H1 (cell line): ENCODE measurements at regions not wholly inside any gene's neighbourhood (a gene's known extent, or its start where the extent isn't known, plus 50 kb on each side); places are given as distances from the start of the nearest gene placed in this dataset.

Experiments used
- CTCF ChIA-PET: fragments of 300-600 bp; sonication (Branson Sonifier 250); formaldehyde crosslinking; loops from one replicate; lab custom pipeline; 2021; ENCODE audit not compliant: partially characterized antibody; lab: Charles Lee
- POLR2A ChIA-PET: fragments of 300-600 bp; sonication (Branson Sonifier 250); formaldehyde crosslinking; loops from one replicate; lab custom pipeline; 2021; ENCODE audit warnings: inconsistent platforms; ENCODE audit not compliant: partially characterized antibody; lab: Charles Lee
- DNase-seq, 2 experiments: peaks; one replicate each; pipeline versions ENCODE4 v3.0.0 to v3.0.0-alpha.2; 2010 to 2022; ENCODE audit warnings: low spot score in 2 of 2, low read depth in 1 of 2, mixed read lengths in 1 of 2
- FAIRE-seq: peaks from 2 replicates; lab custom pipeline; 2011; peaks lifted over from hg19 to GRCh38; lab: Jason Lieb, UNC
- H2AFZ ChIP-seq: 2 replicates; pipeline ENCODE4 v1.8.1; 2012; ENCODE audit warnings: low read length, inconsistent platforms
- H2AK5ac ChIP-seq: 2 replicates; pipeline ENCODE4 v1.6.1; 2013; ENCODE audit warnings: low read depth, low read length
- H2BK120ac ChIP-seq: replicated peaks from 2 replicates; pipeline ENCODE3; 2013; ENCODE audit warnings: low read depth, low read length, inconsistent platforms
- H2BK12ac ChIP-seq: 2 replicates; pipeline ENCODE4 v1.6.1; 2013; ENCODE audit warnings: low read depth, low read length
- H2BK15ac ChIP-seq: 2 replicates; pipeline ENCODE4 v1.6.1; 2013; ENCODE audit warnings: low read length
- H2BK20ac ChIP-seq: 2 replicates; pipeline ENCODE4 v1.6.1; 2013; ENCODE audit warnings: low read length
- H2BK5ac ChIP-seq: 2 replicates; pipeline ENCODE4 v1.6.1; 2013; ENCODE audit warnings: low read depth, low read length
- H3K14ac ChIP-seq: 2 replicates; pipeline ENCODE4 v1.6.1; 2013; ENCODE audit warnings: inconsistent platforms; ENCODE audit not compliant: insufficient read length
- H3K18ac ChIP-seq: 2 replicates; pipeline ENCODE4 v1.6.1; 2013; ENCODE audit warnings: low read length; ENCODE audit errors: extremely low read depth
- H3K23ac ChIP-seq: 2 replicates; pipeline ENCODE4 v1.6.1; 2013; ENCODE audit warnings: inconsistent platforms; ENCODE audit not compliant: insufficient read length
- H3K23me2 ChIP-seq: 2 replicates; pipeline ENCODE4 v1.6.1; 2013; ENCODE audit warnings: low read depth, low read length
- H3K27ac ChIP-seq: 2 replicates; pipeline ENCODE4 v1.6.1; 2011; ENCODE audit warnings: low read depth, low read length, inconsistent platforms
- H3K27me3 ChIP-seq, 4 experiments: replicated peaks in 1 of 4; 1 replicate in 1 of 4; 2 replicates in 3 of 4; pipeline versions ENCODE4 v1.6.1 to v1.8.1; 2011 to 2013; ENCODE audit warnings: low read length in 3 of 4, mild to moderate bottlenecking in 3 of 4, inconsistent platforms in 2 of 4, mixed read lengths in 2 of 4, moderate library complexity in 1 of 4; ENCODE audit not compliant: control insufficient read depth in 3 of 4, insufficient read depth in 3 of 4; ENCODE audit errors: extremely low read depth in 1 of 4
- H3K36me3 ChIP-seq, 4 experiments: 2 replicates each; pipeline versions ENCODE4 v1.6.1 to v1.8.1; 2011 to 2013; ENCODE audit warnings: mild to moderate bottlenecking in 4 of 4, low read length in 3 of 4, moderate library complexity in 2 of 4, control low read depth in 1 of 4, inconsistent platforms in 1 of 4; ENCODE audit not compliant: insufficient read depth in 4 of 4, control insufficient read depth in 2 of 4
- H3K4ac ChIP-seq: replicated peaks from 2 replicates; pipeline ENCODE3; 2013; ENCODE audit warnings: low read length, low read depth, mixed read lengths, inconsistent platforms; ENCODE audit not compliant: insufficient read length
- H3K4me1 ChIP-seq, 4 experiments: replicated peaks in 1 of 4; 1 replicate in 1 of 4; 2 replicates in 3 of 4; pipeline versions ENCODE4 v1.6.1 to v1.8.1; 2011 to 2013; ENCODE audit warnings: low read length in 3 of 4, inconsistent platforms in 2 of 4, mixed read lengths in 1 of 4; ENCODE audit not compliant: insufficient read depth in 4 of 4, control insufficient read depth in 3 of 4
- H3K4me2 ChIP-seq, 2 experiments: 2 replicates each; pipeline versions ENCODE4 v1.6.1 to v1.8.1; 2011 to 2013; ENCODE audit warnings: low read depth in 2 of 2, low read length in 2 of 2, control low read depth in 1 of 2, inconsistent platforms in 1 of 2, mild to moderate bottlenecking in 1 of 2; ENCODE audit not compliant: insufficient read depth in 1 of 2
- H3K4me3 ChIP-seq, 4 experiments: fragments of 200-600, 300-600 bp in 1 of 4; sonication (generic), shearing (Covaris generic), sonication (Bioruptor Twin) in 1 of 4; 2 replicates each; pipeline versions ENCODE4 v1.5.1 to v1.8.1; 2011 to 2016; ENCODE audit warnings: low read length in 4 of 4, low read depth in 3 of 4, control low read depth in 2 of 4, inconsistent platforms in 2 of 4, mild to moderate bottlenecking in 2 of 4, mixed read lengths in 1 of 4, moderate library complexity in 1 of 4; ENCODE audit not compliant: insufficient read depth in 2 of 4; ENCODE audit errors: extremely low read depth in 1 of 4
- H3K56ac ChIP-seq: replicated peaks from 2 replicates; pipeline ENCODE3; 2013; ENCODE audit warnings: low read depth, mild to moderate bottlenecking, mixed read lengths, low read length, inconsistent platforms; ENCODE audit not compliant: insufficient read length
- H3K79me1 ChIP-seq: 2 replicates; pipeline ENCODE4 v1.6.1; 2013; ENCODE audit warnings: low read depth, low read length, control low read depth
- H3K79me2 ChIP-seq, 2 experiments: 2 replicates each; pipeline versions ENCODE4 v1.6.1 to v1.8.1; 2012 to 2013; ENCODE audit warnings: low read length in 2 of 2, mild to moderate bottlenecking in 2 of 2, inconsistent platforms in 1 of 2; ENCODE audit not compliant: insufficient read depth in 2 of 2, control insufficient read depth in 1 of 2
- H3K9ac ChIP-seq, 4 experiments: replicated peaks in 1 of 4; 1 replicate in 1 of 4; 2 replicates in 3 of 4; pipeline versions ENCODE4 v1.6.1 to v1.8.1; 2011 to 2013; ENCODE audit warnings: low read depth in 3 of 4, low read length in 3 of 4, control low read depth in 2 of 4, mild to moderate bottlenecking in 2 of 4, moderate library complexity in 2 of 4, inconsistent platforms in 1 of 4; ENCODE audit errors: extremely low read depth in 1 of 4
- H3K9me3 ChIP-seq, 2 experiments: 2 replicates each; pipeline versions ENCODE4 v1.6.1 to v1.8.1; 2012 to 2013; ENCODE audit warnings: mild to moderate bottlenecking in 2 of 2, moderate library complexity in 2 of 2, control low read depth in 1 of 2, inconsistent platforms in 1 of 2, low read depth in 1 of 2, low read length in 1 of 2, mixed read lengths in 1 of 2; ENCODE audit not compliant: insufficient read depth in 2 of 2
- H4K20me1 ChIP-seq, 2 experiments: replicated peaks in 1 of 2; 2 replicates each; pipeline versions ENCODE3 to v1.8.1; 2011 to 2013; ENCODE audit warnings: inconsistent platforms in 2 of 2, low read length in 2 of 2, mild to moderate bottlenecking in 1 of 2; ENCODE audit not compliant: insufficient read depth in 2 of 2, control insufficient read depth in 1 of 2
- H4K5ac ChIP-seq: 2 replicates; pipeline ENCODE4 v1.6.1; 2013; ENCODE audit warnings: low read length, low read depth, mixed read lengths, inconsistent platforms; ENCODE audit not compliant: insufficient read length
- H4K8ac ChIP-seq: 2 replicates; pipeline ENCODE4 v1.8.0; 2013; ENCODE audit warnings: mild to moderate bottlenecking, moderate library complexity, low read length, inconsistent platforms; ENCODE audit not compliant: insufficient read depth; ENCODE audit errors: extremely low read depth
- H4K91ac ChIP-seq: replicated peaks from 2 replicates; pipeline ENCODE3; 2013; ENCODE audit warnings: low read length, mixed read lengths, inconsistent platforms; ENCODE audit not compliant: insufficient read length
- BACH1 ChIP-seq: IDR thresholded peaks from 2 replicates; pipeline ENCODE4 v1.6.1; 2012; ENCODE audit warnings: low read length, improper control_type of control experiment
- BRCA1 ChIP-seq: IDR thresholded peaks from 2 replicates; pipeline ENCODE4 v1.6.1; 2012; ENCODE audit warnings: low read depth, low read length, improper control_type of control experiment
- CHD2 ChIP-seq: IDR thresholded peaks from 2 replicates; pipeline ENCODE4 v1.6.1; 2012; ENCODE audit warnings: low read length, improper control_type of control experiment
- EGR1 ChIP-seq: IDR thresholded peaks from 2 replicates; pipeline ENCODE4 v1.6.1; 2011; ENCODE audit warnings: low read depth, low read length, borderline replicate concordance
- GABPA ChIP-seq: IDR thresholded peaks from 2 replicates; pipeline ENCODE4 v1.6.1; 2011; ENCODE audit warnings: mild to moderate bottlenecking, low read length, moderate library complexity, borderline replicate concordance; ENCODE audit not compliant: insufficient read depth
- GTF2F1 ChIP-seq: IDR thresholded peaks from 2 replicates; pipeline ENCODE4 v1.6.1; 2012; ENCODE audit warnings: low read depth, low read length, improper control_type of control experiment, borderline replicate concordance
- NRF1 ChIP-seq: IDR thresholded peaks from 2 replicates; pipeline ENCODE4 v1.6.1; 2011; ENCODE audit warnings: mild to moderate bottlenecking, low read depth, low read length, improper control_type of control experiment
- POLR2AphosphoS5 ChIP-seq: IDR thresholded peaks from 2 replicates; pipeline ENCODE4 v1.6.1; 2011; ENCODE audit warnings: low read depth, low read length
- RBBP5 ChIP-seq: IDR thresholded peaks from 2 replicates; pipeline ENCODE4 v1.7.1; 2012; ENCODE audit warnings: low read depth, mild to moderate bottlenecking, inconsistent platforms, low read length, moderate library complexity, borderline replicate concordance
- SAP30 ChIP-seq: fragments of 300-600 bp; sonication (generic); IDR thresholded peaks from 2 replicates; pipeline ENCODE4 v1.7.1; 2012; ENCODE audit warnings: low read length, moderate library complexity, mild to moderate bottlenecking, inconsistent platforms; ENCODE audit not compliant: insufficient read depth, insufficient replicate concordance
- SIRT6 ChIP-seq: IDR thresholded peaks from one replicate; pipeline ENCODE4 v1.7.1; 2012; ENCODE audit warnings: low read length, inconsistent platforms
- SP1 ChIP-seq: IDR thresholded peaks from 2 replicates; pipeline ENCODE4 v1.6.1; 2011; ENCODE audit warnings: low read depth, low read length
- SUZ12 ChIP-seq: fragments of 200-600 bp; sonication (generic); IDR thresholded peaks from 2 replicates; pipeline ENCODE4 v1.6.1; 2012; ENCODE audit warnings: mild to moderate bottlenecking, inconsistent platforms, low read length, moderate library complexity, mixed read lengths
- TAF1 ChIP-seq: IDR thresholded peaks from 2 replicates; pipeline ENCODE4 v1.6.1; 2011; ENCODE audit warnings: mild to moderate bottlenecking, low read depth, low read length
- TBP ChIP-seq: IDR thresholded peaks from 2 replicates; pipeline ENCODE4 v1.6.1; 2011; ENCODE audit warnings: low read depth, low read length, improper control_type of control experiment
- WGBS, 2 experiments: shearing (Covaris generic) in 1 of 2; methylation state at CpG; one replicate each; pipeline versions ENCODE4 v1.1.6 to v1.1.7; 2013 to 2015; ENCODE audit warnings: low lambda C conversion rate in 2 of 2, mixed read lengths in 2 of 2, inconsistent platforms in 1 of 2, low coverage in 1 of 2, missing lambda C conversion rate in 1 of 2; ENCODE audit not compliant: insufficient replicate concordance in 2 of 2, insufficient coverage in 1 of 2, insufficient read length in 1 of 2; ENCODE audit errors: extremely low coverage in 1 of 2, missing lambda C conversion rate in 1 of 2; 5-methylcytosine and 5-hydroxymethylcytosine counted together
- TF ChIP-seq, protein P1 (sequence below): IDR thresholded peaks from 2 replicates; pipeline ENCODE4 v1.6.1; 2011; ENCODE audit warnings: low read depth, mild to moderate bottlenecking, low read length; ENCODE audit not compliant: insufficient read depth

DNA sequence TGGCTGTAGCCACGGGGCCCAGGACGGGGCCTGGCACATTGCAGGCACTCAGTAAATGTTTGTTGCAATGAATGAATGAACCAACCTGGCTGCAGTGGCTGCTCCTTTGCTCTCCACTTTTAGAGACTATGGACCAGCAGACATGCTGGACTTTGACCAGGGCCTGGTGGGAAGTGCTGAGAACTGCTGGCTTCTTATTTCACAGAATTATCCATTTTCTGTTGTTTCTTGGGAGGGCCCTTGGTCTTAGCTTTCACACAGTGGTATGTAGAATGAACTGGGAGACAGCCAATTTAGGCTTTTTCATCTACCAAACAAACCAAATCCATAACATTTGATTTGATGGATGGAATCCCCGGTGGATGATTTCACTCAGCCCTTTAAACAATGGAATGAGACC lies 78.0 kb upstream of the LHFPL2 start:
- H3K14ac ChIP-seq: no peak overlapping the region
- TF ChIP-seq SAP30 (no peak), BRCA1 (no peak), GABPA (no peak), RBBP5 (no peak), SP1 (no peak), EGR1 (no peak), TAF1 (no peak), POLR2AphosphoS5 (no peak), SUZ12 (no peak), BACH1 (no peak), NRF1 (no peak), TBP (no peak), SIRT6 (no peak), GTF2F1 (no peak), CHD2 (no peak)
- TF ChIP-seq, protein P1, sequence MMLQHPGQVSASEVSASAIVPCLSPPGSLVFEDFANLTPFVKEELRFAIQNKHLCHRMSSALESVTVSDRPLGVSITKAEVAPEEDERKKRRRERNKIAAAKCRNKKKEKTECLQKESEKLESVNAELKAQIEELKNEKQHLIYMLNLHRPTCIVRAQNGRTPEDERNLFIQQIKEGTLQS: no peak

More for the DNA sequence above, 78.0 kb upstream of the LHFPL2 start:
- Histone ChIP-seq H3K9ac (no peak overlapping the region), H3K9me3 (no peaks in the 10 kb centered on the region), H3K4me1 (peaks cover 0 to 8% (median 5%) of the 10 kb centered on the region in 4 experiments; a peak in 5 of 7 replicates), H3K79me2 (no peaks in the 10 kb centered on the region), H2BK20ac (no peak overlapping the region), H2BK12ac (no peak overlapping the region; the same call in 1 of the 2 replicates), H2AK5ac (no peak overlapping the region), H3K27me3 (no peaks in the 10 kb centered on the region), H3K23me2 (no peaks in the 10 kb centered on the region), H2AFZ (no peak overlapping the region), H3K27ac (no peak overlapping the region), H4K20me1 (no peaks in the 10 kb centered on the region), H2BK15ac (no peak overlapping the region), H2BK120ac (no peak overlapping the region), H4K5ac (no peak overlapping the region), H4K8ac (no peak overlapping the region), H4K91ac (no peak overlapping the region), H3K4me2 (no peak overlapping the region), H2BK5ac (no peak overlapping the region), H3K23ac (no peak overlapping the region), H3K56ac (no peak overlapping the region), H3K36me3 (no peaks in the 10 kb centered on the region), H3K4ac (no peak overlapping the region), H3K4me3 (no peak overlapping the region), H3K18ac (no peak overlapping the region), H3K79me1 (no peaks in the 10 kb centered on the region)
- DNase-seq: no peak
- ChIA-PET CTCF (no interaction called here), POLR2A (no interaction called here)
- FAIRE-seq: no peak
- WGBS, 2 experiments: 80% methylated on average over 3 of the region's 3 CpGs; no CpG with 5 or more reads in 1 of the 2 experiments
